ENCODE measurements at regions not wholly inside any gene's neighbourhood (a gene's known extent, or its start where the extent isn't known, plus 50 kb on each side); places are given as distances from the start of the nearest gene placed in this dataset.
"Not testable (repeated sequence)": the region's sequence is repeated elsewhere in the genome, so short reads cannot be mapped to it uniquely, and the experiment has no call there.

DNA sequence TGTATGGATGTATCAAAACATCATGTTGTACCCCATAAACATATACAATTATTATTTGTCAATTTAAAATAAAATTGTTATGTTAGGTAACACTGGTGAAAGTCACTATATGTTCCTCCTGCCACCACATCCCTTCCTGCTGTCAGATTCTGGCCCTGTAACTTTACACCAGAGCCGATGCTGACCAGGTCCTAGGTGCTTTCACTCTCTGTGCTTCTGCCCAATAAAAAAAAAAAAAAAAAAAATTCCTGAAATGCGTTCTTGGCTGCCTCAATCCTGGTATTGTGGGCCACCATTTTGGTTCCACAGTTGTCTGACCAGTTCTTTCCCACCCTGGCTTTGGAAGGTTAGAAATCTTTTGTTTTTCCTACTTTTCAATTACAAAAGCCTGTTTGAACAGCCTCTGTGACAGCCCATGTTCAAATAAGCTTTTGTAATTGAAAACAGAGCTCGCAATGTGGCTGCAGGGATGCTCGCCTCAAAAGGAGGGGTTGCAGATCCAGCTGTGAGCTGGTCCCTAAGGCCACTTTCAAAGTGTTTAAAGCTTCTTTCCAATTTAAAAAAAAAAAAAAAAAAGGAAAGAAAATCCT lies 831.0 kb upstream of the EEF2KMT start:
- DNase-seq (ENCODE audit: low read depth in 1 of 2, low spot score in 1 of 2), result no peak

DNA sequence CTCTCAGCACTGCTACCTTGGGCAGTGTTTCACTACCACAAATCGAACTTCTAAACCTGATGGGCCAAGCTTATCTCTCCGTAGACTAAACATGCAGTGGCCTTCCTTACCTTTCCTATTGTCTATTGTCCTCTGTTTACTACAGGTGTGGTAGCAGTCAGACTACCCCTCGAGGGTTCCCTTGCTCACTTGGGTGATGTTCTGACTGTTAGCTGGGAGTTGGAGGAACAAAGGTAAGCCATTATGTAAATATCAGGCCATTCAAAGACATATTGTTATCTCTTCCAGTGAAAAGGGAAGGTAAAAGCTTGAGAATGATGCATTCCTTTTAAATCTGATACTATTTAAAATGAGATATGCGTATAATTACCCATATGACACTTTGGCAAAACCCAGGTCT lies 828.3 kb upstream of the EEF2KMT start:
- no peak for DNase-seq (ENCODE audit: low read depth in 1 of 2, low spot score in 1 of 2)

GRCh38 chr16:5922686-5923085 lies 825.1 kb upstream of the EEF2KMT start:
- DNase-seq (ENCODE audit: low read depth in 1 of 2, low spot score in 1 of 2), result no peak

GRCh38 chr16:5918567-5919130 lies 821.1 kb upstream of the EEF2KMT start:
- no peak for DNase-seq (ENCODE audit: low read depth in 1 of 2, low spot score in 1 of 2)

DNA sequence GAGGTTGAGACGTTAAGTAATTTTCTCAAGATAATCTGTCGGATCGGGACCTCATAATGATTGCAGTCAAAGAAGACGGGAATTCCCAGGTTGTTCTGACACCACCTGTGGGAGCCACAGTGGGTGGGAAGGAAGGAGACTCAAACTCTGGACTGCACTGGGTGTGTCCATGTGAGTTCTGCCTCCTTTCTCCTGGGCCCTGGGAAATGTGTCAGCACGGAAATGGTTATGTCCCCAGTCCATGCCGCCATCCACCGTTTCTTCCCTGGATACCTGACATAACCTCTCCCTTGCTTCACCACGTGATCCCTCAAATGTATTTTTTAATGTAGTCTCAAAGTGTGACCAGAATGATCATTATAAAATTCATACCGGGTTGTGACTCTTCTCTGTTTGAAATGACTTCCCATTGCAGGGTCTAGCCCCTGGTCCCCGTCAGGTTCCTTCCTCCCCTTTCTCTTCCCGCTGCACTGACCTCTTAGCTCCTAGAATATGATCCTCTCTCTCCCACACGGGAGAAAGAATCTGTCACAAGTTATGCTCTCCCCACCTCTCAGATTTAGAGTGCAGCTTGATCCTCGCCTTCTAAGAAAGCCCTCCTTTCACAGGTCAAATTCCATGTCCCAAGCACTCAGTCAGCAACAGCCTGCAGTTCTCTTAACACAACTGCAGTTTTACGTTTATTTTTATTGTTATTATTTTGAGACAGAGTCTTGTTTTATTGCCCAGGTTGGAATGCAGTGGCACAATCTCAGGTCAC lies 820.0 kb upstream of the EEF2KMT start:
- DNase-seq (ENCODE audit: low read depth in 1 of 2, low spot score in 1 of 2), result no peak

- DNase-seq (ENCODE audit: low read depth in 1 of 2, low spot score in 1 of 2), result no peak
These were observed 819.2 kb upstream of the EEF2KMT start for GRCh38 chr16:5916711-5917191.

DNA sequence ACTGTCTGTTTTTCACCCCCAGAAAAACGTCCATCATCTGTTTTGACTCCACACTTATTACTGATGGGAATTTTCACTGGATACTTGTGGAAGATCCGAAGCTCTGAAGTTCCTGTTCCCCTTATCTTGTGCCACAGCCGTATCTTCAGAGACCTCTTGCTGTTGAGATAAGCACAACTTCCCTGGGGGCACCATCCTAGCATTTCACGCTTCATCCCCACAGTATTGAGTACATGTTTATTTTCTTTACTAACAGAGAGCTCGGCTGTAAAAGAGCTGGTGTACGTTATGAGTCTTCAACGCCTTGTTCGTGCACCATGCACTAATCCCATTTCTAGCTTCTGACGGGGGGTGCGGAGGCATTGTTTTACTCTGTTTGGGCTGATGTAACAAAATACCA lies 813.6 kb upstream of the EEF2KMT start:
- no peak for DNase-seq (ENCODE audit: low read depth in 1 of 2, low spot score in 1 of 2)

DNA sequence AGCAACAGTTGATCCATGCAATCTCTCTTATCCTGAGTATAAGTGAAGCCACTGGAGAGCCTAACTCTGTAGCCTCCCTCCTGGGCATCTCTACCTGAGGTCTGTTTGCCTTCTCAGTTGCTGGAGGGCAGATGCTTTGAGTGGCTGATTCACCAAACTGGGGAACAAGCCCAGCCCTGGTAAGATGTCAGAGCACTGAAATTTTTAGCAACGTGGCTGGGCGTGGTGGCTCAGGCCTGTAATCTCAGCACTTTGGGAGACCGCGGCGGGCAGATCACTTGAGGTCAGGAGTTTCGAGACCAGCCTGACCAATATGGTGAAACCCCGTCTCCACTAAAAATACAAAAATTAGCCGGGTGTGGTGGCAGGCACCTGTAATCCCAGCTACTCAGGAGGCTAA lies 812.0 kb upstream of the EEF2KMT start:
- not testable (repeated sequence) for DNase-seq (ENCODE audit: low read depth in 1 of 2, low spot score in 1 of 2)

DNA sequence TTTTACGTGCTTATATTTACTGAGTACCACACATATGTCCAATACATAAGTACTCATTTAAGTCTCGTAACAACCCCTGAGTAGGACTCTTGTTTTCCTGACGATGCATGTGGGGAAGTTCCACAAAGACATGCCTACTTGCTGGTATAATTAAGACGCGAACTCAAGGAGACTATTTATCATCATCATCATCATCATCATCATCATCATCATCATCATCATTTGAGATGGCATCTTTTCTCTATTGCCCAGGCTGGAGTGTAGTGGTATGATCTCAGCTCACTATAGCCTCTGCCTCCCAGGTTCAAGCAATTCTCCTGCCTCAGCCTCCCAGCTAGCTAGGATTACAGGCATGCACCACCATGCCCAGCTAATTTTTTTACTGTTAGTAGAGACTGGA lies 809.9 kb upstream of the EEF2KMT start:
- DNase-seq (ENCODE audit: low read depth in 1 of 2, low spot score in 1 of 2), result no peak

- no peak for DNase-seq (ENCODE audit: low read depth in 1 of 2, low spot score in 1 of 2)
These were observed 808.8 kb upstream of the EEF2KMT start for GRCh38 chr16:5906351-5906750.

DNA sequence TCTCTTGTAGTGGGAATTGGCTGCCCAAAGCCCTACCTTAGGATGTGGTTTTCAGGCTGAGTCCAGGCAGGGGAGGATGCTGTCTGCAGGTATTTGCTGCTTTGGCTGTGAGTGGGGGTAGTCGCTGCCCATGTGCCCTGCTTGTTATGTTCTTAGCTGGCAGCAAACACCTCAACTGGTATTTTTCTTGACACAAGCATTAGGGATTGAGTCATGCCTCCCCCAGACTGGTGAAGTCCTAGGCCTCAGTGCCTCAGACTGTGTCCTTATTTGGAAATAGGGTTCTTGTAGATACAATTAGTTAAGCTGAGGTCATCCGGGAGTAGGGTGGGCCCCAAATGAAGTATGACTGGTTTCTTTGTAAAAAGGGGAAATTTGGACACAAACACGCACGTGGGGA lies 808.3 kb upstream of the EEF2KMT start:
- DNase-seq (ENCODE audit: low read depth in 1 of 2, low spot score in 1 of 2), result no peak

DNA sequence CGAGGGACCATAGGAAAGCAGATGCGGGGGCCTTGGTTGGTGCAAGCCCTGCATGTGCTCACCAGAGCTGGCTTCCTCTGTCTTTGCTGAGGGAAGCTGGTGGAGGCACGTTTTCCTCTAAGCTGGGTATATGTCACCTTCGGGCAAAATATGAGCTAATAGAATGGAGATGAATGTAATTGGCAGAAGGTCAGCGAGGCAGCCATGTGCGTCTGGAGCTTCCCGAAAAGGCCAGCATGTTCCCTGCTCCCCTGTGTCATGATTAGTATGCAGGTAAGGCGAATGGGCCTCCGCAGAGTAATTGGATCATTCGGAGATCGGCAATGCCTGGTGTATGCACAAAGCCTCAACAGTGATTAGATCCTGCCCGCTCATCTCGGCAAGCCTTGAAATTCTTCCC lies 806.2 kb upstream of the EEF2KMT start:
- DNase-seq (ENCODE audit: low read depth in 1 of 2, low spot score in 1 of 2), result no peak

DNA sequence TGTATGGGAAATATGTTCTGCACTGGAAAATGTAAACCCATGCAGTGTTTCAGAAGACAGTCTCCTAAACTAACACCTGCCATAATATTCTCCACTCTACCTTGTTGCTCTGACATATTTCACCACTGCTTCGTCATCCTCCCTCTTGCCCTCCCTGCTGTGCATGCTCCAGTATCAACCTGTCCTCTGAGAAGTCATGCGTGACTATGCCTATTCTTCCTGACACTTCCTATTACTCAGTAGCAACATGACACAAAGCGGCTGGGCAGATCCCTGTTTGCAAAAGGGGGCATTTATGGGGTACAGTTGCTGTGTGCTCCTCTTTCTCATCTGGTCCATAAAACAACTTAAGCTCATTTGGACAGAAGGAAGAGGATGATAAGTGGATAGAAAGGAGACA lies 805.6 kb upstream of the EEF2KMT start:
- no peak for DNase-seq (ENCODE audit: low read depth in 1 of 2, low spot score in 1 of 2)

DNA sequence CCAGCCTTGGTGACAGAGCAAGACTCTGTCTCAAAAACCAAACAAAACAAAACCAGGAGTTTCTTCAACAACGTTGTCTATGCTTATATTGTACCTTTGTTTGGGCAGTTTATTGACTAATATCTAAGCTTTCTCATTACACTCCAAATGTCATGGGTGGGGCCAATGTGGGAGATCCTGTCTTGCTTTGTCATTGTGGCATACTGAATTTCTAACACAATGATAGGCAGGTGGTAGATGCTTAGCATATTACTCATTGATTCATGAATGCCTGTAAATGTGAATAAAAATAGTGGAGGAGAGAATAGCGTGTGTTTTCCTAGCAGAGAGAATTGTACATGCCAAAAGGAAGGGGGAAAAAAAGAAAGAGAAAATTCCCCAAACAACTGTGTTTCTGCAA lies 802.5 kb upstream of the EEF2KMT start:
- no peak for DNase-seq (ENCODE audit: low read depth in 1 of 2, low spot score in 1 of 2)

- DNase-seq (ENCODE audit: low read depth in 1 of 2, low spot score in 1 of 2), result no peak
These were observed 798.4 kb upstream of the EEF2KMT start for GRCh38 chr16:5895976-5896375.

DNA sequence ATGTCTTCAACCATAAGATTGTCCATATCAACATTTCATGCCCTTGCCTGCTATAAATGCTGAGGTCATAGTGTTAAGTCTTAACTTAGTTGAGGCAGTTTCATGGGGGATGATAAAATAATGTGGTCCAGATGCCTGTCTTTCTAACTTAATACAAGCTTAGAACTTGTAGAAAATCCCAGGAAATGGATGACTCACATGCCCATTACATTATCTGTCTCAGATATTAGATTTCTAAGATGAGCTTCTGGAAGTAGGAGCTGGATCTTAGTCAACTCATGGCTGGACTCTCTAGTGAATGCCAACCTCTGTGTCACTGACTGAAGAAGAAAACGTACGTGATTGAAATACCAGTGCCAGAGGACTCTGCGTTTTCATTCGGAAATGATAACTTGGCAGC lies 797.5 kb upstream of the EEF2KMT start:
- DNase-seq (ENCODE audit: low read depth in 1 of 2, low spot score in 1 of 2), result no peak

DNA sequence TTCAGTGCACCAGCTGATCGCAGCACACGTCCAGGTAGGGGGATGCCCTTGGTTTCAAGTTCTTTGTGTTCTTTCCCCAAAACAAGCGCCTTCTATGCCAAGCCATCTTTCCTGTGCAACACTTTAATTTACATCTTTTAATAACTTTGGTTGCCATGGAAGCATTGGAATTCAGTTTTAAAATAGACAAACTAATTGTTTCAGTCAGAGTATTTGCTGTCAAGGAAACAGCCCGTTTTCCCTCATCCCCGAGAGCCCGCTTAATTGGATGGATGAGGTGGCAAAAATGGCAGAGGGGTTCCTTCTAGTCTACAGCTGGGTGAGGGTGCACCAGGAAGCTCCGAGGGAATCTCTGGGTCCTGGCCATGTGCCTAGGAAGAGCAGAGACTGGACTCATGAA lies 793.7 kb upstream of the EEF2KMT start:
- no peak for DNase-seq (ENCODE audit: low read depth in 1 of 2, low spot score in 1 of 2)

DNA sequence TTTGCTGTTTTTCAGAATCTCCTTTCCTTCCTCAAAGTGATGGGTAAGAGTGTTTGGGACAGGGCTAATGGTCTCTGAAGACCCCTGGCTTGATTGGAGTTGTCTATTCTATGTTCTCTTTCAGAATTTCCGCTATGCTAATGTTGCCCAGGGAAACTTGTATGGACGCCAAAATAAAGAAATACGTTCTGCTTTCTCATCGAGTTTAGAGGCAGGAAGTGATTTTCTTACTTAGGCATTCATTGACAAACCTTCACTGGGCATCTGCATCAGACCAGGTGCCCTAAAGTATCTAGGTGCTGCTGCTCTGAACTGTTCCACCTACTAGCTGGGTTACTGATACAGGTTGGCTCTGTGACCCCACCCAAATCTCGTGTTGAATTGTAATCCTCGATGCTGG lies 787.9 kb upstream of the EEF2KMT start:
- DNase-seq (ENCODE audit: low read depth in 1 of 2, low spot score in 1 of 2), result no peak

DNA sequence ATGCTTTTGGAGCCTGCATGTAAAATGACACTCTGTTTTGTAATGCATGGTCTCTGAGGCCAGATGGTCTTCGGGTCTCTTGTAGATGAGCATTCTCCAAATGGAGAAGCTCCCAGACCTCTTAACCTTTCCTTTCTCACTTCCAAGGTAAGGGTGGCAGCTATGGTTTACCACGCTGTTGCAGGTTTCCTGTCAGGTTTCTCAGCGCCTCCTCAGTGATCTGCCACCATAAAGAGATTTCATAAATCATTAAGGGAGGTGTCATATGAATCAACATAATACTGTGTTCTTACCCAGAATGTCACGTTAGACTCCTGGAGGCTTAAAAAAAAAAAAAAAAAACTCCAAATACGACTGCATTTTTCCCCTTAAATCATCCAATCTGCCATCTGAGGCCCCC lies 787.4 kb upstream of the EEF2KMT start:
- DNase-seq (ENCODE audit: low read depth in 1 of 2, low spot score in 1 of 2), result no peak

DNA sequence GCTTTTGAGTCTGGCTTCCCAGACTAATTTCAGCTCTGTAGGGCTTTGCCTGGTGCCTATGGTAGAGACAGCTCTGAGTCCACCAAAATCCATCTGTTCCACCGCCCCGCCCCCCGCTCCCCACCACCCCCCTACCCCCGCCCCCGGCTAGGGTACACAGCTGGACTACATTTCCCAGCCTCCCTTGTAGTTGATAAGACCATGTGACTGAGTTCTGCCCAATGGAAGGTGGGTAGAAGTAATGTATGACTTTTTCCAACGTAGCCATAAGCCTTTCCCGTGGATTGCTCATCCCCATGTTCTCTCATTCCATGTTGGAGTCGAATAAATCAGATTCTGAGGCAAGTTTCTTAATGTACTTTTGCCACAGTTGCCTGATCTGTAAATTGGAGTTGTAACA lies 786.7 kb upstream of the EEF2KMT start:
- DNase-seq (ENCODE audit: low read depth in 1 of 2, low spot score in 1 of 2), result no peak

- DNase-seq (ENCODE audit: low read depth in 1 of 2, low spot score in 1 of 2), result no peak
These were observed 784.6 kb upstream of the EEF2KMT start for GRCh38 chr16:5882087-5882640.

- no peak for DNase-seq (ENCODE audit: low read depth in 1 of 2, low spot score in 1 of 2)
These were observed 777.8 kb upstream of the EEF2KMT start for GRCh38 chr16:5875416-5875815.

All from activated CD4-positive, alpha-beta T cell treated with anti-CD3 and anti-CD28 coated beads, Interleukin-2, amount 50 U/mL, for 24 hours (primary cell).